A549 (cell line): ENCODE measurements at regions not wholly inside any gene's neighbourhood (a gene's known extent, or its start where the extent isn't known, plus 50 kb on each side); places are given as distances from the start of the nearest gene placed in this dataset.

ENCODE experiments used
- ATAC-seq, 2 experiments: fragments of 200-7000 bp in 1 of 2; fragments of >200 bp in 1 of 2; cut with Nextera tagmentation in 1 of 2; cut with Tn5 transposase in 1 of 2; 3 replicates each; pipeline versions ENCODE4 v1.8.0 to v1.9.1; 2018 to 2020; ENCODE audit warnings: mild to moderate bottlenecking in 1 of 2, moderate library complexity in 1 of 2
- CTCF ChIA-PET: fragments of 300-600 bp; sonication (Branson Sonifier 250); formaldehyde crosslinking; extraction: SDS; loops from one replicate; lab custom pipeline; 2021; ENCODE audit warnings: antibody characterized with exemption, inconsistent platforms; lab: Yijun Ruan, JAX
- POLR2A ChIA-PET: fragments of 350-600 bp; formaldehyde crosslinking; extraction: SDS; loops from one replicate; lab custom pipeline; 2021; ENCODE audit warnings: antibody characterized with exemption, inconsistent platforms; lab: Yijun Ruan, JAX
- DNase-seq, 2 experiments: peaks; one replicate each; pipeline versions ENCODE4 v3.0.0 to v3.0.0-alpha.2; 2011 to 2016; ENCODE audit warnings: low read depth in 1 of 2, low spot score in 1 of 2
- FAIRE-seq: peaks from 2 replicates; lab custom pipeline; 2011; peaks lifted over from hg19 to GRCh38; lab: Jason Lieb, UNC
- H3K27ac ChIP-seq, 2 experiments: fragments of >200 bp; sonication (Bioruptor Twin); formaldehyde crosslinking; 3 replicates each; pipeline ENCODE4 v1.5.1; 2016 to 2017
- H3K4me1 ChIP-seq: fragments of >200 bp; sonication (Bioruptor Twin); formaldehyde crosslinking; 3 replicates; pipeline ENCODE4 v1.6.1; 2016
- H3K4me2 ChIP-seq: fragments of >200 bp; sonication (Bioruptor Twin); formaldehyde crosslinking; 3 replicates; pipeline ENCODE4 v1.6.1; 2016
- H3K4me3 ChIP-seq: fragments of >200 bp; sonication (Bioruptor Twin); formaldehyde crosslinking; 3 replicates; pipeline ENCODE4 v1.5.1; 2016
- H3K9me3 ChIP-seq: fragments of >200 bp; sonication (Bioruptor Twin); formaldehyde crosslinking; 3 replicates; pipeline ENCODE4 v1.6.1; 2016
- ATOH8 ChIP-seq: fragments of 250-450 bp; sonication (Bioruptor Pico); IDR thresholded peaks from 2 replicates; pipeline ENCODE4 v1.5.0; 2020; ENCODE audit warnings: low read depth, mild to moderate bottlenecking, moderate library complexity
- BHLHE40 ChIP-seq: IDR thresholded peaks from 2 replicates; pipeline ENCODE4 v1.6.1; 2012; ENCODE audit warnings: low read depth, low read length, inconsistent platforms
- CBX2 ChIP-seq: fragments of 200-600 bp; sonication (generic); IDR thresholded peaks from 2 replicates; pipeline ENCODE4 v1.6.1; 2016; ENCODE audit warnings: low read depth, mild to moderate bottlenecking, borderline replicate concordance
- EHF ChIP-seq: fragments of 250-450 bp; sonication (Bioruptor Pico); IDR thresholded peaks from 2 replicates; pipeline ENCODE4 v1.5.0; 2020; ENCODE audit warnings: mild to moderate bottlenecking
- ELK1 ChIP-seq: fragments of 150-350 bp; IDR thresholded peaks from 2 replicates; pipeline ENCODE4 v1.6.1; 2014; ENCODE audit warnings: low read depth, mild to moderate bottlenecking, low read length
- EP300 ChIP-seq, 2 experiments: fragments of >200 bp; sonication (Bioruptor Twin); formaldehyde crosslinking; IDR thresholded peaks; 2 replicates in 1 of 2; 3 replicates in 1 of 2; pipeline ENCODE4 v1.6.1; 2016 to 2017
- ESRRA ChIP-seq: fragments of 150-350 bp; IDR thresholded peaks from 2 replicates; pipeline ENCODE4 v1.6.1; 2014; ENCODE audit warnings: mild to moderate bottlenecking, low read length, borderline replicate concordance
- FOSL2 ChIP-seq, 2 experiments: fragments of 450-650 bp in 1 of 2; fragments of >200 bp in 1 of 2; sonication (Bioruptor Twin) in 1 of 2; formaldehyde crosslinking; IDR thresholded peaks; 2 replicates each; pipeline versions ENCODE4 v1.5.0 to v1.6.1; 2016 to 2020; ENCODE audit warnings: mild to moderate bottlenecking in 1 of 2, moderate library complexity in 1 of 2
- FOXS1 ChIP-seq: fragments of 250-450 bp; sonication (Bioruptor Pico); IDR thresholded peaks from 2 replicates; pipeline ENCODE4 v1.5.0; 2020; ENCODE audit warnings: mild to moderate bottlenecking, moderate library complexity
- HOXA7 ChIP-seq: fragments of 250-450 bp; sonication (Bioruptor Pico); IDR thresholded peaks from 2 replicates; pipeline ENCODE4 v1.5.0; 2020; ENCODE audit warnings: mild to moderate bottlenecking, moderate library complexity
- HOXB13 ChIP-seq: fragments of 250-450 bp; sonication (Bioruptor Pico); IDR thresholded peaks from 2 replicates; pipeline ENCODE4 v1.5.0; 2020; ENCODE audit warnings: low read depth, mild to moderate bottlenecking, moderate library complexity
- KDM5A ChIP-seq: fragments of 200-600 bp; sonication (generic); IDR thresholded peaks from 2 replicates; pipeline ENCODE4 v1.6.1; 2016; ENCODE audit warnings: antibody characterized with exemption, mild to moderate bottlenecking
- MAZ ChIP-seq: fragments of 150-350 bp; IDR thresholded peaks from 2 replicates; pipeline ENCODE4 v1.6.1; 2014; ENCODE audit warnings: antibody characterized with exemption, low read depth, low read length, borderline replicate concordance
- PHF8 ChIP-seq: fragments of 200-600 bp; sonication (generic); IDR thresholded peaks from 2 replicates; pipeline ENCODE4 v1.6.1; 2016; ENCODE audit warnings: low read depth, mild to moderate bottlenecking, antibody characterized with exemption, moderate library complexity, borderline replicate concordance
- RNF2 ChIP-seq: fragments of 200-600 bp; sonication (generic); IDR thresholded peaks from 2 replicates; pipeline ENCODE4 v1.6.1; 2016; ENCODE audit warnings: low read depth, mild to moderate bottlenecking, antibody characterized with exemption, moderate library complexity, borderline replicate concordance
- SREBF2 ChIP-seq: fragments of 450-650 bp; IDR thresholded peaks from 2 replicates; pipeline ENCODE4 v1.6.1; 2014; ENCODE audit warnings: mild to moderate bottlenecking, moderate library complexity
- ZC3H11A ChIP-seq: fragments of 450-650 bp; IDR thresholded peaks from 2 replicates; pipeline ENCODE4 v1.6.1; 2014; ENCODE audit warnings: antibody characterized with exemption, mild to moderate bottlenecking
- WGBS: methylation state at CpG from one replicate; pipeline ENCODE4 v1.1.6; 2017; ENCODE audit errors: missing lambda C conversion rate; 5-methylcytosine and 5-hydroxymethylcytosine counted together
- TF ChIP-seq, protein P1 (sequence below): fragments of 450-650 bp; IDR thresholded peaks from 2 replicates; pipeline ENCODE4 v1.6.1; 2014; ENCODE audit warnings: antibody characterized with exemption
- TF ChIP-seq, protein P2 (sequence below): IDR thresholded peaks from 2 replicates; pipeline ENCODE4 v1.6.1; 2012; ENCODE audit warnings: low read depth, borderline replicate concordance

DNA sequence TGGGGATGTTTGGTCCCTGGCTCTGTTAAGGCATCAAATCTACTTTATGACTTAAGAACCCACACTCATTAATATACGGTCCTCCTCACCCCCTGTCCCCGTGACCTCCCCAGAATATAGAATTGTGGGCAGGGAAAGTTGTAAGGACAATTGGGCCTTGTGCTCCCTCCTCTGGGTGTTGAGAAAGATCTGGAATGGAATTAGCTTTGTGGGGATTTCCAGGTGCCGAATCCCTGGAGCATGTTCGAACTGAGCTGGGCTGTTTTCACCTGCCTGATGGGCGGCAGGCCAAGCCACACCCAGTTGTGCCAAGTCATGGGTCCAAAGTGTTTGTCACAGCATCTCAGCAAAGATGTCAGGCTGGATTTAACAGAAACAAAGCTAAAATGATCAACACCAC, 349.3 kb upstream of the KLF3 start:
- 0 out of 3 replicates have a peak overlapping the region, but pooled peaks have one; percentile 3 for H3K4me2 ChIP-seq
- TF ChIP-seq HOXB13 (CRISPR knock-in tag): no peak
- TF ChIP-seq ELK1: no peak
- FAIRE-seq (no peak), DNase-seq (no peak), ATAC-seq (no peak)
- H3K4me1 ChIP-seq: peaks cover 25% of the 10 kb centered on the region
- CTCF ChIA-PET: interaction anchor here (1.0 kb wide), 1 partner anchor 416 kb away, joined by 4 read pairs; no protein-coding TSS in a partner anchor
- no peaks in the 10 kb centered on the region for H3K9me3 ChIP-seq
- POLR2A ChIA-PET: no interaction called here
- peak overlapping the region in 1 of 2 experiments; percentile 66; a peak in 2 of 6 replicates for H3K27ac ChIP-seq
- H3K4me3 ChIP-seq: no peak overlapping the region
- 59% methylated on average over 5 of the region's 5 CpGs for WGBS

DNA sequence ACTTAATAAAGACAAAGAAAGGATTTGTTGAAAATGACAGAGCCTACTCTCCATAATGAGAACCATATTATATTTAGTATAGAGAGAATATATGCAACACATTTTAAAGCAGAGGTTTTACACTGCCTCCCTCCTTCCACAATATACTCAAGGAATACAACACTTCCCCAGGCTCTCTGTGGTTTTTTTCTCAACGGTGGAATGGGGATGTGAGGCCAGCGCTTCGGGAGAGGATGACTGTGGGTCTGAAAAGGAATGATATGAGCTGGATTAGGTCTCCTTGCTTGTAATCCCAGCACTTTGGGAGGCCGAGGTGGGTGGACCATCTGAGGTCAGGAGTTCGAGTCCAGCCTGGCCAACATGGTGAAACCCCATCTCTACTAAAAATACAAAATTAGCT, 348.7 kb upstream of the KLF3 start:
- no peak for ATAC-seq
- H3K4me1 ChIP-seq: peaks cover 31% of the 10 kb centered on the region
- DNase-seq: no peak
- FAIRE-seq: no peak
- ChIA-PET POLR2A (no interaction called here), CTCF (interaction anchor here (1.0 kb wide), 1 partner anchor 416 kb away, joined by 4 read pairs; no protein-coding TSS in a partner anchor)
- H3K27ac ChIP-seq: no peak overlapping the region
- H3K4me3 ChIP-seq: no peak overlapping the region
- TF ChIP-seq RNF2: no peak
- TF ChIP-seq FOSL2 (IDR thresholded peaks at IDR 0.05): no peak
- TF ChIP-seq FOSL2 (CRISPR knock-in tag; IDR thresholded peaks at IDR 0.05): no peak
- TF ChIP-seq CBX2: no peak
- no peak for TF ChIP-seq EP300 (IDR thresholded peaks at IDR 0.05)
- TF ChIP-seq BHLHE40: no peak
- no peak for TF ChIP-seq ATOH8 (CRISPR knock-in tag)
- no peak for TF ChIP-seq ELK1
- no peak for TF ChIP-seq HOXA7 (CRISPR knock-in tag)
- no peak for TF ChIP-seq ZC3H11A
- TF ChIP-seq SREBF2: no peak
- TF ChIP-seq MAZ: no peak
- no peak for TF ChIP-seq KDM5A
- TF ChIP-seq, protein P1, sequence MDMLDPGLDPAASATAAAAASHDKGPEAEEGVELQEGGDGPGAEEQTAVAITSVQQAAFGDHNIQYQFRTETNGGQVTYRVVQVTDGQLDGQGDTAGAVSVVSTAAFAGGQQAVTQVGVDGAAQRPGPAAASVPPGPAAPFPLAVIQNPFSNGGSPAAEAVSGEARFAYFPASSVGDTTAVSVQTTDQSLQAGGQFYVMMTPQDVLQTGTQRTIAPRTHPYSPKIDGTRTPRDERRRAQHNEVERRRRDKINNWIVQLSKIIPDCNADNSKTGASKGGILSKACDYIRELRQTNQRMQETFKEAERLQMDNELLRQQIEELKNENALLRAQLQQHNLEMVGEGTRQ: no peak
- TF ChIP-seq EHF (CRISPR knock-in tag): no peak
- no peak for TF ChIP-seq PHF8
- no peaks in the 10 kb centered on the region for H3K9me3 ChIP-seq
- no peak overlapping the region for H3K4me2 ChIP-seq
- 85% methylated on average over 5 of the region's 5 CpGs for WGBS

- Histone ChIP-seq H3K4me2 (no peak overlapping the region), H3K27ac (no peak overlapping the region), H3K9me3 (no peaks in the 10 kb centered on the region), H3K4me1 (peaks cover 32% of the 10 kb centered on the region), H3K4me3 (no peak overlapping the region)
- WGBS: 91% methylated on average over 4 of the region's 5 CpGs
- CTCF ChIA-PET: interaction anchor here (0.7 to 1.2 kb wide), 2 partner anchors 360 to 415 kb away, joined by 3 to 4 read pairs; no protein-coding TSS in a partner anchor
- FAIRE-seq (no peak), ATAC-seq (no peak), DNase-seq (no peak)
- TF ChIP-seq ESRRA (no peak), BHLHE40 (no peak), FOXS1 (CRISPR knock-in tag) (no peak)
- TF ChIP-seq, protein P2, sequence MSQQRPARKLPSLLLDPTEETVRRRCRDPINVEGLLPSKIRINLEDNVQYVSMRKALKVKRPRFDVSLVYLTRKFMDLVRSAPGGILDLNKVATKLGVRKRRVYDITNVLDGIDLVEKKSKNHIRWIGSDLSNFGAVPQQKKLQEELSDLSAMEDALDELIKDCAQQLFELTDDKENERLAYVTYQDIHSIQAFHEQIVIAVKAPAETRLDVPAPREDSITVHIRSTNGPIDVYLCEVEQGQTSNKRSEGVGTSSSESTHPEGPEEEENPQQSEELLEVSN: no peak
- POLR2A ChIA-PET: no interaction called here
These were observed 348.0 kb upstream of the KLF3 start for GRCh38 chr4:38316045-38316444.
